GM12878 (cell line): ENCODE measurements at regions not wholly inside any gene's neighbourhood (a gene's known extent, or its start where the extent isn't known, plus 50 kb on each side); places are given as distances from the start of the nearest gene placed in this dataset.

Source experiments
- ATAC-seq: fragments of 200-7000 bp; cut with Tn5 transposase; 3 replicates; pipeline ENCODE4 v1.9.1; 2020; ENCODE audit warnings: mild to moderate bottlenecking, moderate library complexity
- BruUV-seq: library from RNA; stranded (reverse); fragments of 400-500 nt; replicated peaks from 2 replicates; lab custom pipeline; 2021; lab: Mats Ljungman, UMichigan
- CTCF ChIA-PET: fragments of 300-600 bp; sonication (Branson Sonifier 250); formaldehyde crosslinking; extraction: SDS; loops from one replicate; lab custom pipeline; 2021; ENCODE audit warnings: inconsistent platforms; lab: Yijun Ruan, JAX
- POLR2A ChIA-PET: fragments of 350-600 bp; formaldehyde crosslinking; extraction: SDS; loops from one replicate; lab custom pipeline; 2021; ENCODE audit warnings: inconsistent platforms; lab: Charles Lee
- RAD21 ChIA-PET: fragments of 300-600 bp; sonication (Branson Sonifier 250); formaldehyde crosslinking; loops from one replicate; lab custom pipeline; 2023; ENCODE audit warnings: antibody characterized with exemption; ENCODE audit not compliant: unreplicated experiment; lab: Charles Lee
- SMC1A ChIA-PET: fragments of 300-600 bp; sonication (Branson Sonifier 250); formaldehyde crosslinking; loops from one replicate; lab custom pipeline; 2023; ENCODE audit not compliant: unreplicated experiment, uncharacterized antibody; lab: Charles Lee
- DNase-seq: peaks from one replicate; pipeline ENCODE4 v3.0.0-alpha.2; 2011; ENCODE audit warnings: low read depth, low spot score
- FAIRE-seq: peaks from 3 replicates; lab custom pipeline; 2011; peaks lifted over from hg19 to GRCh38; lab: Jason Lieb, UNC
- H2AFZ ChIP-seq: 2 replicates; pipeline ENCODE4 v1.6.0; 2011; ENCODE audit warnings: low read depth, low read length, control low read depth; ENCODE audit not compliant: control insufficient read depth
- H3K27ac ChIP-seq: 2 replicates; pipeline ENCODE4 v1.5.1; 2011; ENCODE audit warnings: control low read depth; ENCODE audit not compliant: control insufficient read depth, insufficient read depth
- H3K27me3 ChIP-seq, 2 experiments: replicated peaks in 1 of 2; 2 replicates each; pipeline versions ENCODE4 v1.6.0 to v1.6.1; 2011; ENCODE audit warnings: low read length in 1 of 2; ENCODE audit not compliant: control insufficient read depth in 2 of 2, insufficient read depth in 2 of 2
- H3K36me3 ChIP-seq, 2 experiments: 2 replicates each; pipeline ENCODE4 v1.5.1; 2011; ENCODE audit warnings: low read length in 1 of 2; ENCODE audit not compliant: control insufficient read depth in 2 of 2, insufficient read depth in 2 of 2
- H3K4me1 ChIP-seq: 2 replicates; pipeline ENCODE4 v1.6.1; 2011; ENCODE audit warnings: mild to moderate bottlenecking, low read length, moderate library complexity, mixed read lengths; ENCODE audit not compliant: control insufficient read depth, insufficient read depth
- H3K4me2 ChIP-seq: 2 replicates; pipeline ENCODE4 v1.6.0; 2011; ENCODE audit warnings: control low read depth; ENCODE audit not compliant: control insufficient read depth, insufficient read depth
- H3K4me3 ChIP-seq: fragments of 200-600 bp; sonication (generic); 2 replicates; pipeline ENCODE4 v1.5.1; 2016
- H3K79me2 ChIP-seq: 2 replicates; pipeline ENCODE4 v1.6.0; 2011; ENCODE audit warnings: low read length; ENCODE audit not compliant: control insufficient read depth, insufficient read depth
- H3K9ac ChIP-seq: 2 replicates; pipeline ENCODE4 v1.8.0; 2011; ENCODE audit warnings: low read length, control low read depth, mixed read lengths; ENCODE audit not compliant: control insufficient read depth, insufficient read depth
- H3K9me3 ChIP-seq: replicated peaks from 3 replicates; pipeline ENCODE4 v1.5.1; 2011; ENCODE audit warnings: mild to moderate bottlenecking, low read length; ENCODE audit not compliant: control insufficient read depth, insufficient read depth
- H4K20me1 ChIP-seq: 2 replicates; pipeline ENCODE4 v1.6.0; 2011; ENCODE audit not compliant: control insufficient read depth, insufficient read depth
- ATF2 ChIP-seq: IDR thresholded peaks from 2 replicates; pipeline ENCODE4 v1.6.1; 2012; ENCODE audit warnings: low read length, inconsistent platforms
- ATF3 ChIP-seq: IDR thresholded peaks from 2 replicates; pipeline ENCODE4 v1.6.1; 2011; ENCODE audit warnings: low read depth, mild to moderate bottlenecking, low read length, moderate library complexity, borderline replicate concordance; ENCODE audit errors: extremely low read depth
- ATF7 ChIP-seq: fragments of 450-650 bp; IDR thresholded peaks from 2 replicates; pipeline ENCODE4 v1.6.1; 2016; ENCODE audit warnings: low read depth, mild to moderate bottlenecking
- CREB1 ChIP-seq: IDR thresholded peaks from 2 replicates; pipeline ENCODE4 v1.6.1; 2012; ENCODE audit warnings: low read depth, mild to moderate bottlenecking, inconsistent platforms
- EGR1 ChIP-seq, 2 experiments: IDR thresholded peaks; 1 replicate in 1 of 2; 2 replicates in 1 of 2; pipeline ENCODE4 v1.6.1; 2011 to 2012; ENCODE audit warnings: low read depth in 2 of 2, low read length in 2 of 2, borderline replicate concordance in 1 of 2, mild to moderate bottlenecking in 1 of 2, moderate library complexity in 1 of 2
- JUND ChIP-seq: IDR thresholded peaks from 2 replicates; pipeline ENCODE4 v1.6.1; 2012; ENCODE audit warnings: low read depth, mild to moderate bottlenecking, low read length, improper control_type of control experiment, moderate library complexity
- RBBP5 ChIP-seq: fragments of 200-600 bp; sonication (generic); conservative IDR thresholded peaks from 2 replicates; pipeline ENCODE4 v1.6.1; 2016
- RCOR1 ChIP-seq: conservative IDR thresholded peaks from 2 replicates; pipeline ENCODE4 v1.6.1; 2012; ENCODE audit warnings: low read depth, low read length, improper control_type of control experiment
- RUNX3 ChIP-seq: IDR thresholded peaks from 2 replicates; pipeline ENCODE4 v1.6.1; 2012; ENCODE audit warnings: low read length, inconsistent platforms
- SMAD5 ChIP-seq: IDR thresholded peaks from 2 replicates; pipeline ENCODE4 v1.6.1; 2016; ENCODE audit warnings: antibody characterized with exemption, low read depth
- SREBF2 ChIP-seq: IDR thresholded peaks from 2 replicates; pipeline ENCODE4 v1.6.1; 2012; ENCODE audit warnings: mild to moderate bottlenecking, low read length
- ZNF274 ChIP-seq: IDR thresholded peaks from one replicate; pipeline ENCODE4 v1.8.0; 2011; ENCODE audit not compliant: insufficient read length, insufficient read depth
- WGBS: methylation state at CpG from one replicate; pipeline ENCODE4 v1.1.6; 2016; ENCODE audit warnings: low lambda C conversion rate; ENCODE audit not compliant: insufficient replicate concordance, insufficient coverage; ENCODE audit errors: missing lambda C conversion rate; 5-methylcytosine and 5-hydroxymethylcytosine counted together
- in situ Hi-C: fragments of 300-500 bp; cut with MboI; formaldehyde crosslinking; loops from 9 replicates; pipeline ENCODE4 v1.14.3; 2018; ENCODE audit warnings: mixed read lengths
- intact Hi-C: fragments of 100-400 bp; cut with micrococcal nuclease; formaldehyde crosslinking; loops from one replicate; pipeline ENCODE4 v1.14.2; 2022; ENCODE audit not compliant: unreplicated experiment

GRCh38 chr3:159380891-159381290 lies 579.0 kb downstream of the MFSD1 start:
- ChIA-PET RAD21 (no interaction called here), SMC1A (interaction anchor here (0.6 kb wide), 1 partner anchor 53 kb away, joined by 4 read pairs; no protein-coding TSS in a partner anchor), POLR2A (no interaction called here), CTCF (no interaction called here)
- no peak overlapping the region for H3K4me2 ChIP-seq
- ATAC-seq (no peak), DNase-seq (no peak), FAIRE-seq (no peak)
- no peak overlapping the region for H3K9ac ChIP-seq
- WGBS = 2% methylated on average over 4 of the region's 4 CpGs
- H3K27me3 ChIP-seq = no peaks in the 10 kb centered on the region
- H2AFZ ChIP-seq = no peak overlapping the region
- H3K36me3 ChIP-seq = no peaks in the 10 kb centered on the region
- H3K9me3 ChIP-seq = no peaks in the 10 kb centered on the region
- in situ Hi-C loops (no loop called here), intact Hi-C loops (no loop called here)
- H3K27ac ChIP-seq = no peak overlapping the region
- TF ChIP-seq EGR1 (IDR thresholded peaks at IDR 0.05; ENCODE audit: borderline replicate concordance in 1 of 2, low read depth in 2 of 2, low read length in 2 of 2) (no peak), ATF7 (no peak), ATF3 (no peak), JUND (no peak), ATF2 (no peak), RUNX3 (no peak), SREBF2 (no peak), CREB1 (no peak), RCOR1 (no peak), SMAD5 (no peak), RBBP5 (no peak), ZNF274 (no peak)
- no peaks in the 10 kb centered on the region for H3K4me1 ChIP-seq
- H3K4me3 ChIP-seq = no peak overlapping the region
- H4K20me1 ChIP-seq = no peaks in the 10 kb centered on the region
- no peaks in the 10 kb centered on the region for H3K79me2 ChIP-seq
- no TSS peak for BruUV-seq
